ENCODE measurements at regions not wholly inside any gene's neighbourhood (a gene's known extent, or its start where the extent isn't known, plus 50 kb on each side); places are given as distances from the start of the nearest gene placed in this dataset.

GRCh38 chr17:73720187-73720834 lies 76.1 kb upstream of the SDK2 start:
- TF ChIP-seq POLR2A (IDR thresholded peaks at IDR 0.05; ENCODE audit: insufficient read depth in 1 of 2, low read depth in 2 of 2, low read length in 2 of 2) (no peak), PATZ1 (CRISPR knock-in tag; IDR thresholded peaks at IDR 0.05) (no peak), HDAC6 (IDR thresholded peaks at IDR 0.05; ENCODE audit: low read depth, low read length) (no peak)

Data from HepG2 (cell line).